ENCODE measurements at regions not wholly inside any gene's neighbourhood (a gene's known extent, or its start where the extent isn't known, plus 50 kb on each side); places are given as distances from the start of the nearest gene placed in this dataset.

DNA sequence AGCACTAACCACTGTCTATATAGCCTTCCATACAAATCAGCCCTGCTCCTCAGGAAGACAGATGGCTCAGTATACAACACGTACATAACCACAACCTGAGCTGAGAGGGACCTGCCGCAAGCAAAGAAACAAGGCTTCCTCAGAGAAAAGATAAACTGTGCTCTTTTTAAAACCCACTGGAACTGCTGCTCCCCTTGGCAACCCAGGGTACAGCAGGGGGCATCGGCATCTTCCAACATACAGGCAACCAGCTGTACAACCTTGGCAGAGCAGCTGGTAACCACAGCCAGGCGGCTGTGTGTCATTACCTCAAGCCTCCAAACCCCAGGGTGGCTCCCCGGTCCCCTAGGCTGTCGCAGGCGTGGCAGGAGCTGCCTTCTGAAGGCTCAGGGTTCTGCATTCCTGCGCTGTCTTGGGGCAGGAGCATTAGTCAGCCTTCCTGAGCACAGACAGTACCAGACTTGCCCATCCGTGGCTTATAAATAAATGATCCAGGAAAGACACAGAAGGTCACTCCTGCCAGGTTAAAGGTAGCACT lies 249.5 kb downstream of the ADGRG6 start:
- DNase-seq (no peak), ATAC-seq (no peak)
- intact Hi-C loops (cut with micrococcal nuclease), result no loop called here

DNA sequence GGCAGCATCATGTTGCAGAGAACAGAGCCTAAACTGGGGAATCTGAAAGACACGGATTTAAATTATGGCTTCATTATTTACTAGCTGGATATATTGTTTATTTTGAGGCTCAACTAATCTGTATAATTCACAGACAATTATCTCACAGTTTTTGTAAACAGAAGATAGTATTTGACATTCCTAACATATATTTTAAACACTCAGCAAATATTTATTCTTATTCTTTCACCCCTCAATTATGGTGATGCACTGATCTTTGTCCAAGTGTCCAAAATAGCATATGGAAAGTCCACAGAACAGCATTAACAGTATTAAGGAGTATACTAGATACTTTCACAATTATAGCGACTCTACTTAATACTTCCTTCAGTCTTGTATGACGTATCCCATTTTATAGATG lies 257.0 kb downstream of the ADGRG6 start:
- no peak for ATAC-seq
- no peak for DNase-seq
- intact Hi-C loops (cut with micrococcal nuclease), result no loop called here

DNA sequence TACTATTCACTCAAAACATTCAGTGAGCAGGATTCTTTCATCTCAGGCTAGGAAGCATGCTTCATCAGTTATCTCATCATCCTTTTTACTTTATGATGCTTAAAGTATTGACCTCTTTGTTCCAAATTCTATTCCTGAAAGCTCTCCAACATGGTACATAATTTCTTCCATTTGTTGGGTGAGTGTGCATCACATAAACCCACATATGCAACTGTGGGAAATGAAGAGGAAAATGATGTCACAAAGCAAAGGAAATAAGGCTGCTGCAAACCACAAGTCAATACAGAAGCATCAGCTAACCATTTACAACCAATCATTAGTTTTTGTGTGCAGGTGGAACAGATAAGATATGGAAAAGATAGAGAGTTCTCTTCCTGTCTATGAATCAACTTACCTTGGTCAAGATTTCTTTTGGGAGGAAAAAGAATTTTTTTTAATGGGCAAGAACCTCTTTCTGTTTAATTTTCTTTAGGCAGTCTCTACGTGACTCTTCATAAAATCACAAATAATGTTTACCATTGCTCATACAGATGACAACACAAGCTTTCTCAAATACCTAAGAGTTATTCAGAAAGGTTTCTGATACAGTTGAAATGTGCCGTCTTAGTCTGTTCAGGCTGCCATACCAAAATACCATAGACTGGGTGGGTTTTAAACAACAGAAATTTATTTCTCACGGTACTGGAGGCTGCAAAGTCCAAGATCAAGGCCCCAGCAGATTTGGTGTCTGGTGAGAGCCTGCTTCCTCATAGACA lies 259.9 kb downstream of the ADGRG6 start:
- DNase-seq, result no peak
- ATAC-seq, result no peak
- intact Hi-C loops (cut with micrococcal nuclease), result no loop called here

DNA sequence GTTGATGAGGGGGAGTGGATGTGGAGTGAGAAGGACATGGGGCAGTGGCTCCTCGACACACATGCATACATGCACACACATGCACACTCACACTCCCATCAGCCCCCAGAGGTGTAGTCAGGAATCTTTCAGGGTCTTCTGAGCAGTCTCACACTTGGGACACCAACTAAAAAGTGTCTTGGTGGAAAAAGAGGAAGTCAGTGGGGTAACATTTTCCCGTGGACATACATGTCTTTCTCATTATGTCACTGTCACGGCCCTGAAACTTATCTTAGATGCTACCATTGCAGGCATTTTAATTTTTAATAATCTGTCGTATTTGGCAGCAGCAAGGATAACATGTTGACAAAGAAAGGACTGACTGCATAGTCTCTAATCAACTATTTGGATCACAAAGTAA lies 261.1 kb downstream of the ADGRG6 start:
- no peak for DNase-seq
- intact Hi-C loops (cut with micrococcal nuclease), result no loop called here
- ATAC-seq, result no peak

DNA sequence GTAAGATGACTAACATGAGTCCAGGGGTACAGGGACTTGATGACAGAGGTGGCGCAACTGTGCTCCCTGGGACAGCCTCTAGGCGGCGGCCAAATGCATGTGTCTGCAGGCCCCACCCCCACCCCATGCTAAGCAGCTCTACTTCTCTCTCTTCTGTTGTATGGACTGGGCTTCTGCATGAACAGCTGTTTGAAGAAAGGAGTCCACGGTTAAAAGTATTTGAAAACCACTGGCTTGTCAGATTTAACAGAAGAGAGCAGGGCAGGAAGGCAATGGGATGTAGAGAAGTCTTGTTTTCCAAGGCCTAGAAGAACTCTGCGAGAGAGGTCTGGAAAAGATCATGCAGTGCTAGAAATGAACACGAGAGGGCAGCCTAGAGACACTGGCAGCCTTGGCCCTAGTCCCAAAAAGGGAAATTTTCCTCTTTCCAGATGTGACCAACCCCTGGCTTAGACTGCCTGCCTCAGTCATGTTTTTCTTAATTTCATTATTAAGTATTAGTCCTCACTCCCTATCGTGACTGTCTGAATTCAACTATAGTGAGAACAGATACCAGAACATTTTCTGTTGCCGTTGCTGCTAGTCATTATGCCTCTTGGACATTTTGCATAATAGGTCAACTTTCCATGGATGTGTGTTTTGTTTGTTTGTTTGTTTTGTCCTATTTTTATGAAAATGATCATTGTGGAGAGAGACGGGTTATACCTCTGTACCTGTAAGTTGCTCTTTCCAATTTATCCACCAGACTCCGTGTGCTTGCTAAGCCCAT lies 265.0 kb downstream of the ADGRG6 start:
- ATAC-seq, result peak; percentile 44
- no peak for DNase-seq
- intact Hi-C loops (cut with micrococcal nuclease), result no loop called here

DNA sequence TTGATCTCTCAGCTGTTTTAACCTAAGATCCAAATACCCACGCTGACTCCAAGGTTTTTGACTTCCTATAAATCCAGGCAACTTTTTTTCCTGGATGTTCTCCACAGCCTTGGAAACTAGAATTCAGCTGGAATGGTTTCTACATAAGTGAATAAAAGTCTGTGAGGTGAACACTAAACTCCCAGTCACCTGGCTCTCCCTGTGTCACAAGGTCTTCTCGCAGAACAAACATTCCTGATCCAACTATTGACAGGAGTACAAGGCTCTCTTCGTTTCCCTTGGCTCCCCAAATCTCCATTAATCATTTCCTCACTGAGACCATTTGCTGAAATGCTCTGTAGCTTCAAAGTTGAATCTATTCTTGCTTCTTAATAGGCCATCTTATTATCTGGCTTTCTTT lies 265.7 kb downstream of the ADGRG6 start:
- DNase-seq (no peak), ATAC-seq (no peak)
- intact Hi-C loops (cut with micrococcal nuclease), result no loop called here

DNA sequence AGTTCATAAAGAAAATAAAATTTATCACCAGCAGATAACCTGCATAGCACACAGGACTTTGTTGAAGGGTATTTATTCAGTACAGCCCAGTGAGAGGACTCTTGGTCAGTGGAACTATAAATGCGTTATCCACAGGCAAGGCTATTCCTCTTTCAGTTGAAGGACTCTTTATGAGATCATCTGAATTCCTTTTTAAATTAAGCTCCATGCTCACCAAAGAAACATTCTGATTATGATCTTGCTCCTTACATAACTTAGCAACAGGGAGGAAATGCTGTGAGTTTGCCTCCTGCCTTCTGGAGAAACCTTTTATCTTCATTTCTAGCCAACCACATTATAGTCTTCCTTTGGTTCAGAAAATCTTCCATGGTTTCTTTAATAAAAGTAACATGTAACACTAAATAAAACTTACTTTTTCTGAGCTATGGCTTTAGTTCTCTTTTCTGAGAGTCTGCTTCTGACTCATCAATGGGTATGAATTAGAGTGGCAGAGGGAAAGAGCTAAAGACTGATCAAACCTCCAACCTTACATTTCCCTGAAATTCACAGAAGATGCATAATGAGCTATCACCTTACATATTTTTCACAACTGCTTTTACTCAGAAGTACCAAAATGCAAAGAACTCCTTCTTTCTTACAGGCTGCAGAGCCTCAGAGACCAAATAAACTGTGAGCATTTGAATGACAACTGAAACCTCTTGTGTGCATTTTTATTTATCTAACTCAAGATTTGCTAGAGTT lies 267.2 kb downstream of the ADGRG6 start:
- ATAC-seq (no peak), DNase-seq (no peak)
- intact Hi-C loops (cut with micrococcal nuclease), result no loop called here

DNA sequence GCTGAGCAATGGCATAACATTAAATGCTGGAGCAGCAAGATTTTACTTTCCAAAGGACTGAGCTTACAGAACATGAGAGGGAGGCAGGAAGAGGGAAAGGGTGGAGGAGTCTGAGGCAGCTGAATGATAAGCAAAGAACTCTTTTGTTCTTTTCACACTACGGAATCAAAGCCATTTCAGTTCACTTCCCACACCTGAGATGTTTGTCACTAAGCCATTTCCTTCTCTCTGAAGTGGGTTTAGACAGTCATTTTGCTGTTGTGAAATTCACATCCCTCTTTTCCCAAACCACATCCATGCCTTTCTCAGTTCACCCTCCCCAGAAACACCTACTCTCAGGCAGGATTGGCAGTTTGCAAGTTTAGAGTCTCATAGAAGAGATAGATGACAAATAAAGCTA lies 267.9 kb downstream of the ADGRG6 start:
- ATAC-seq (no peak), DNase-seq (no peak)
- intact Hi-C loops (cut with micrococcal nuclease), result no loop called here

DNA sequence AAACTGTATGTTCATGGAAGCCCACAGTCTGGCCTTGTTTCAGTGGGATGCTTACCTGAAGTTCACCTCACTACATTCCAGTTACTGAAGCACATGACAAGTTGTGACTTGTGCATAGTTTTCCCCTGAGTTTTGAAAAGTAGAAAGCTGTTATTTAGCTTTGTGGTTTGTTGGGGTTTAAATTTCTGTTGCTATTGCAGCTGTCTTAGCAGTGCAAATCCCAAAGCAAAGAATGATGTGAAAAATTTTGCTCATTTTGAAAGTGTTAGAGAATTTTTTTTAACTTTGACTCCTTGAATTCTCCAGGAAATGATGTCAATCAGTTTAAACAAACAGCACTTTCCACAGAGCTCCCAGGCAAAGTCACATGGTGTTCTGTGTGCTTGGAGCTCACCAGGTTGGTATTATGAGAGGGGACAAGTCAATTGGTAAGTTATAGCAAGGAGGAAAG lies 268.4 kb downstream of the ADGRG6 start:
- intact Hi-C loops (cut with micrococcal nuclease), result no loop called here
- DNase-seq (no peak), ATAC-seq (no peak)

DNA sequence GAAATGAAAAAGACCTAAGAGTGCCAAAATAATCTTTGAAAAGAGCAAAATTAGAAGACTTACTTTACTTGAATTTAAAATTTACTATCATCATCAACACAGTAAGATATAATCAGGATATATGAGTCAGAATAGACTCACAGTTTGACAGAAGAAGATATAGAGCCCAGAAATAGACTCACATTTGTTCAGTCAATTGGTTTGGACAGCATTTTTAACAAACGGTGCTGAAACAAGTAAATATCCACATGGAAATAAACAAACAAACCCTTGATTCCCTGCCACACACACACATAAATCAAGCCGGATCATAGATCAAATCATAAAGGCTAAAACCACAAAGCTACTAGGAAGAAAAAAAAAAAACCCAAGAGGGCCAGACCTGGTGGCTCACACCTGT lies 291.1 kb downstream of the ADGRG6 start:
- intact Hi-C loops (cut with micrococcal nuclease), result no loop called here
- ATAC-seq (no peak), DNase-seq (no peak)

DNA sequence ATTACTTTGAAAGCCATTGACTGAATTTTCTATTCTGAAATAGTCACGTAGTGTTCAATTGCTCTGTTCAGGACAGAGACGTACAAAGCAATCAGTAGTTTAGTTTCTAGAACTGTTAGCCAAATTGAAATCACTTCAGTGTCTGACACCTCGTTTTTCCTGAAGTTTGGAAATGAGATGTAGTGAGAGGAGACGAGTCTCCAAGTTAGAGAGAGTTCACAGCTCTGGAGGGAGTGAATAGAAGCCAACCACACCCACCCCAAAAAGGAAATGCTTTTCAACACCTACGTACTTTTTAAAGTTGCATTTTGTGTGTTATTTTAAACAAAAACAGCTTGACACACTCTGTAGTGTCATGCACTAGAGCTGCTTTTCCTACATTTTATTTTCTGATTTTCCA lies 296.0 kb downstream of the ADGRG6 start:
- DNase-seq, result no peak
- no peak for ATAC-seq
- intact Hi-C loops (cut with micrococcal nuclease), result no loop called here

DNA sequence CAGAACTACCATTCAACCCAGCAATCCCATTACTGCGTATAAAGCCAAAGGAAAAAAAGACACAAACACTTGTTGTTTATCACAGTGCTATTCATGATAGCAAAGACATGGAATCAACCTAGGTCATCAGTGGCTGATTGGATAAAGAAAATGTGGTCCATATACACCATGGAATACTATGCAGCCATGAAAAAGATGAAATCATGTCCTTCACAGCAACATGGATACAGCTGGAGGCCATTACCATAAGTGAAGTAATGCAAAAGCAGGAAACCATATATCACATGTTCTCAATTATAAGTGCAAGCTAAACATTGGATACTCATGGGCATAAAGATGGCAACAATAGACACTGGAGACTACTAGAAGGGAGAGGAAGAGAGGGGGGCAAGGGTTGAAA lies 299.6 kb downstream of the ADGRG6 start:
- intact Hi-C loops (cut with micrococcal nuclease), result no loop called here
- ATAC-seq (no peak), DNase-seq (no peak)

DNA sequence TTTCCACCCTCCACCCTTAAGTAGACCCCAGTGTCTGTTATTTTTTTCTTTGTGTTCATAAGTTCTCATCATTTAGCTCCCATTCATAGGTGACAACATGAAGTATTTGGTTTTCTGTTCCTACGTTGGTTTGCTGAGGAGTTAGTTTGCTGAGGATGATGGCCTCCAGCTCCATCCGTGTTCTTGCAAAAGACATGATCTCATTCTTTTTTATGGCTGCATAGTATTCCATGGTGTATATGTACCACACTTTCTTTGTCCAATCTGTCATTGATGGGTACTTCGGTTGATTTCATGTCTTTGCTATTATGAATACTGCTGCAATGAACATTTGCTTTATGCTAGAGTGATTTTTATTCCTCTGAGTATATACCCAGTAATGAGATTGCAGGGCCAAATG lies 301.2 kb downstream of the ADGRG6 start:
- intact Hi-C loops (cut with micrococcal nuclease), result no loop called here
- DNase-seq (no peak), ATAC-seq (no peak)

DNA sequence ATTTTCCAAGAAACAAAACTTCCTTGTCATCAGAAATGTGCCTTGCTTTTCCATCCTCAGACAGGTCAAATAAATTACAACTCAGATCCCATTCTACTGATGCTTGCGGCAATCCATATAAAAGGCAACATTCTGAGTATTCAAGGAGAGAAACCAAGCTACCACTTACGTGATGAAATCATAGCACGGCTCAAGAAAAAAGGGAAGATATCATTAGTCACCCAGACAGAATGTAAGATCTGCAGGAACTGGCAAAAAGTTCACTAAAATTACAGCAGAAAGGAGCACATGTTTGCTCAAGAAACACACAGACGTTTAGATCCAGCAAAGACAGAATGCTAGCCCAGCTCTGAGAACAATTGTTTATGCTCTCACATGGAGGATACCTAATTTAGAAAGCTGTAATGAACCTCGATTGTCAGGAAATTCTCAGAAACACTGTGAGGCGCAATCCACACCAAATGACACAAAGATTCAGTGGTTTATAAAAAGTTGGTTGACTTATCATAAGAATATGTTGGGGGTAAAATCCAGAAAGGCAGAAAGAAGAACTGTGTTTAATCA lies 304.2 kb downstream of the ADGRG6 start:
- DNase-seq (no peak), ATAC-seq (no peak)
- intact Hi-C loops (cut with micrococcal nuclease), result no loop called here

DNA sequence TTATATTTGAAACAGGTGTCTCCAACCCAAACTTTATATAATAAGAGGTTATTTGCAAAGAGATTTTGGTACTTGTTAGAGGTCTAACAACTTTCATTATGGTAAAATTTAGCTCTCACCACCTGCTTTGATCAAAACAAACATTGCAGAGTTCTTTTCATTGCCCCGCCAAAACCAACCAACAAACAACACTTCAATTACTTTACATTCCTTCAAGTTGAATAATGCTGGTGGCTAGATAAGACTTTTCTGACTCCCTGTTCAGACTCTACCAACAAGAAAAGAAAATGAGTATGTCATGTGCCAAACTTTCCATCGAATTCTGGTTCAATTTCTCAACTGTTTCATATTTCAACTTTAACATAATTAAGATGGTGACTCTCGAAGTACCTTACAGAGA lies 311.1 kb downstream of the ADGRG6 start:
- no peak for ATAC-seq
- no peak for DNase-seq
- intact Hi-C loops (cut with micrococcal nuclease), result no loop called here

DNA sequence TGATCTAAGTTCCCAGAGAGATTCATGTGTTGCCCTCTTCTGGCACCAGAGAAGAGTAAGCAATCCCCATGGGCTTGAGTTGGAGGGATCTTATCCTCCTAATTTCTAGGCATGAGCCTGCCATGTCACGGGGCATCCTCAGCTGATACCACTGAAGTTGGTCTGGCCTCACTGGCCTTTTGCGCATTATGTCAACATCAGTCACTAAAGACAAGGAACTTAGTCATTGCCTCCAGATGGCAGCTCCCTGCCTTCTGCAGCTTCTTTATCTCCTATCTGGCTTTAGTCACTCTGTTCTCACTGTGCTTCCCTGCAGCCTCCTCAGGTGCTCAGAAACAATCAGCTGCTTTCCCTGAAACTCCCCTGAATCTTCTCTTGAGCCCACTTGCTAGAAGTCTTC lies 312.2 kb downstream of the ADGRG6 start:
- intact Hi-C loops (cut with micrococcal nuclease), result no loop called here
- no peak for DNase-seq
- no peak for ATAC-seq

DNA sequence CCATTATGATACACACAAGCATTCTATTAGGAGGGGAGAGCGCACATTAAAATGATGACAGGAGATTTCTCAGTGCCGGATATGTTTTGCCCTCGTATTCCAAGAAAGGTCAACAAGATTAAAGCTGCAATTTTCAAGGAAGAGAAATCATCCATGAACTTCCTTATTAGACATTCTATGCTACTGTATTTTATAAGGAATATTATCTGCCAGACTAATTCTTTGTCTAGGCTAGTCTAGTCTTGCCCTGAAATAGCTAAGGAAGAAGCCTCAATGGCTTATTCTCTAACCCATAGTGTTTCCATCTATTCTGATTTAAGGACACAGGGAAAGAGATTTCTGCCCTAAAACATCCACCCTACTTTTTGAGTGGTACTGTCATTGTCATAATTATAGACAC lies 315.4 kb downstream of the ADGRG6 start:
- intact Hi-C loops (cut with micrococcal nuclease), result no loop called here
- ATAC-seq (no peak), DNase-seq (no peak)

DNA sequence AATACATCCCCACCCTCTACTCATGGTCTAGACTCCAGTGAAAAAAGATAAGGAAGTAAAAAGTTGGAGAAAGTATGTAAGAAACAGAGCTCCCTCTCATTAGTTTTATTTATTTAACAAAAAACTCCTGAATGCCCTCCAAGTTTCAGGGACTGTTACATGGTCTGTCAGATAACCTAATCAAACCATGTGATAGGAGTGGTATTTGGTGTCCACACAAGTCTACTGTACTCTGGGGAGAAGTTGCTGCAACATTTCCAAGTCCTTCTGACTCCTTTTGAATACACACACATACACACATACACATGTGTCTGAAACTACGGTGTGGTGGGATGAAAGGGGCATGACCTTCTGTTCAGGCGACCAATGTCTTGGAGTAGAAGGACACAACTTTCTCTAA lies 320.0 kb downstream of the ADGRG6 start:
- DNase-seq, result no peak
- intact Hi-C loops (cut with micrococcal nuclease), result no loop called here
- no peak for ATAC-seq

DNA sequence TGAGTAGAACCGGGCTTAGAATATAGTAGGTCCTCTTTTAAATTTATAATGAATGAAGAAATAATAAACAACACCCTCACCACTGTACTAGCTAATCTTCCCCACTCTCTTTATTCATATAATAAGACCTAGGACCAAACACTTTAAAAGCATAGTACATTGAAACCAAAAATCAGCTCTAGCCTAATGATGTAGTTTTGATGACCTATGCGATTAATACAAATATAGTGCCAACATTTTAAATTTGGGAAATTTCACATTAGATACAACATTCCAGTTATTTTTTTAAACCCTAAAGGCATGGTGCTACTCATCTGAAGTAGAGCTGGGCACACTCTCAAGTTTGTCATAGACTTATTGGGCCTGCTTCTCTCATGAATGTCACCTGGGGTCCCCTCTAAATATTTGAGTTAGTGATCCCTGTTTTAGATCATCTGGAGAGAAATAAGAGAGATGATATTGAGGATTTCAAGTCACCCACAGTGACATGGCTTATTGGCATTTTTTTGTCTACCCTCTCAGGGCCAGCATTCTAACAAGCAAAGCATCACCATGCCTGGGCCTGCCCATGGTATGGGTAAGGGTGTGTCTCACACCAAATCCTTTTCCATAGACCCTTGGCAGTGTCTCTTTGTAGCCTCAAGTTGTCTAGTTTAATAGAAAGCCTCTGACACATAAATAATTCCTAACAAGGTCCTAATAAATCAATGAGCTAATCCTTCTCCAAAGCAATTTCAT lies 319.8 kb downstream of the HIVEP2 start:
- intact Hi-C loops (cut with micrococcal nuclease), result no loop called here
- no peak for ATAC-seq
- no peak for DNase-seq
